Suprapubic skin (tissue), 4 donors: ENCODE measurements at regions not wholly inside any gene's neighbourhood (a gene's known extent, or its start where the extent isn't known, plus 50 kb on each side); places are given as distances from the start of the nearest gene placed in this dataset.

ENCODE experiments used
- CTCF ChIP-seq, 2 donors: fragments of 200-600 bp in 1 of 2; fragments of 450-650 bp in 1 of 2; sonication (generic) in 1 of 2; IDR thresholded peaks; one replicate each; pipeline ENCODE4 v1.5.1; 2016 to 2019; ENCODE audit warnings: antibody characterized with exemption in 2 of 2, mild to moderate bottlenecking in 1 of 2, moderate library complexity in 1 of 2
- EP300 ChIP-seq: sonication (generic); formaldehyde crosslinking; IDR thresholded peaks from one replicate; pipeline ENCODE4 v1.6.1; 2017; ENCODE audit warnings: antibody characterized with exemption
- POLR2A ChIP-seq, 2 donors: fragments of 450-650 bp; IDR thresholded peaks; one replicate each; pipeline ENCODE4 v1.6.1; 2017; ENCODE audit warnings: antibody characterized with exemption in 2 of 2, mild to moderate bottlenecking in 2 of 2, moderate library complexity in 2 of 2
- POLR2AphosphoS5 ChIP-seq, 3 donors: sonication (generic); formaldehyde crosslinking; IDR thresholded peaks; one replicate each; pipeline ENCODE4 v1.6.1; 2017; ENCODE audit warnings: antibody characterized with exemption in 3 of 3

GRCh38 chr1:5198328-5198727, 543.9 kb downstream of the AJAP1 start:
- TF ChIP-seq POLR2A (IDR thresholded peaks at IDR 0.05) = no peak
- TF ChIP-seq CTCF (IDR thresholded peaks at IDR 0.05) = no peak
- no peak for TF ChIP-seq EP300
- TF ChIP-seq POLR2AphosphoS5 (IDR thresholded peaks at IDR 0.05) = no peak
